SK-N-SH (cell line): ENCODE measurements at regions not wholly inside any gene's neighbourhood (a gene's known extent, or its start where the extent isn't known, plus 50 kb on each side); places are given as distances from the start of the nearest gene placed in this dataset.

Experiments used
- CTCF ChIA-PET: fragments of 300-600, 350-600 bp; formaldehyde crosslinking; extraction: SDS; loops from one replicate; lab custom pipeline; 2021; lab: Yijun Ruan, JAX
- POLR2A ChIA-PET: fragments of 350-600 bp; sonication (Branson Sonifier 250); formaldehyde crosslinking; extraction: SDS; loops from one replicate; lab custom pipeline; 2020; ENCODE audit warnings: antibody characterized with exemption, inconsistent platforms; lab: Yijun Ruan, JAX
- DNase-seq: peaks from one replicate; pipeline ENCODE4 v3.0.0; 2012
- H2AFZ ChIP-seq: fragments of 200-600 bp; sonication (generic); 2 replicates; pipeline ENCODE4 v1.8.1; 2016; ENCODE audit warnings: antibody characterized with exemption, mild to moderate bottlenecking, low read depth
- H3F3A ChIP-seq: fragments of 200-600 bp; sonication (generic); replicated peaks from 2 replicates; pipeline ENCODE3; 2016; ENCODE audit warnings: antibody characterized with exemption, mild to moderate bottlenecking; ENCODE audit not compliant: insufficient read depth
- H3K27ac ChIP-seq, 2 experiments: fragments of 200-500 bp in 1 of 2; fragments of 200-600 bp in 1 of 2; sonication (Bioruptor generic) in 1 of 2; sonication (generic), shearing (Covaris generic) in 1 of 2; 2 replicates each; pipeline versions ENCODE4 v1.5.1 to v1.6.1; 2014 to 2016; ENCODE audit warnings: low read depth in 2 of 2, inconsistent platforms in 1 of 2, low read length in 1 of 2, mild to moderate bottlenecking in 1 of 2, mixed read lengths in 1 of 2
- H3K27me3 ChIP-seq: fragments of 200-600 bp; sonication (generic), shearing (Covaris generic); 2 replicates; pipeline ENCODE4 v1.6.1; 2016; ENCODE audit warnings: mixed run types; ENCODE audit not compliant: insufficient read depth
- H3K36me3 ChIP-seq, 2 experiments: fragments of 200-500 bp in 1 of 2; fragments of 200-600 bp in 1 of 2; sonication (Bioruptor generic) in 1 of 2; sonication (generic) in 1 of 2; replicated peaks in 1 of 2; 2 replicates each; pipeline versions ENCODE3 to v1.5.1; 2014 to 2016; ENCODE audit warnings: low read length in 1 of 2, mild to moderate bottlenecking in 1 of 2; ENCODE audit not compliant: insufficient read depth in 2 of 2, control insufficient read depth in 1 of 2
- H3K4me1 ChIP-seq, 2 experiments: fragments of 200-500 bp in 1 of 2; fragments of 200-600 bp in 1 of 2; sonication (Bioruptor generic) in 1 of 2; sonication (generic), shearing (Covaris generic) in 1 of 2; 2 replicates each; pipeline versions ENCODE4 v1.5.1 to v1.6.1; 2014 to 2016; ENCODE audit warnings: low read depth in 1 of 2, low read length in 1 of 2, mixed run types in 1 of 2; ENCODE audit not compliant: insufficient read depth in 2 of 2, control insufficient read depth in 1 of 2
- H3K4me2 ChIP-seq: fragments of 200-600 bp; sonication (generic), shearing (Covaris generic); 2 replicates; pipeline ENCODE4 v1.6.1; 2017; ENCODE audit warnings: mixed run types
- H3K4me3 ChIP-seq, 2 experiments: fragments of 200-500 bp in 1 of 2; fragments of 200-600 bp in 1 of 2; sonication (Bioruptor generic) in 1 of 2; sonication (generic), shearing (Covaris generic) in 1 of 2; 2 replicates each; pipeline versions ENCODE4 v1.5.1 to v1.8.1; 2014 to 2016; ENCODE audit warnings: low read depth in 2 of 2, inconsistent platforms in 1 of 2, low read length in 1 of 2, mild to moderate bottlenecking in 1 of 2, mixed read lengths in 1 of 2, moderate library complexity in 1 of 2
- H3K79me2 ChIP-seq: fragments of 200-600 bp; sonication (generic); 2 replicates; pipeline ENCODE4 v1.8.1; 2017; ENCODE audit warnings: mild to moderate bottlenecking; ENCODE audit not compliant: insufficient read depth
- H3K9ac ChIP-seq: fragments of 200-600 bp; sonication (generic); 2 replicates; pipeline ENCODE4 v1.6.1; 2017; ENCODE audit warnings: mixed run types
- H3K9me2 ChIP-seq: fragments of 200-600 bp; sonication (generic); 2 replicates; pipeline ENCODE4 v1.6.1; 2017; ENCODE audit warnings: mixed run types
- H3K9me3 ChIP-seq: fragments of 200-600 bp; sonication (generic); 2 replicates; pipeline ENCODE4 v1.6.1; 2017; ENCODE audit warnings: mixed run types, mild to moderate bottlenecking, moderate library complexity
- H4K20me1 ChIP-seq: fragments of 200-600 bp; sonication (generic); 2 replicates; pipeline ENCODE4 v1.6.1; 2017; ENCODE audit warnings: mild to moderate bottlenecking, mixed run types; ENCODE audit not compliant: insufficient read depth
- CHD2 ChIP-seq: fragments of 150-350 bp; IDR thresholded peaks from 2 replicates; pipeline ENCODE4 v1.6.1; 2018; ENCODE audit warnings: low read length; ENCODE audit not compliant: partially characterized antibody
- FOXM1 ChIP-seq: IDR thresholded peaks from 2 replicates; pipeline ENCODE4 v1.4.0; 2012; ENCODE audit warnings: low read depth, mild to moderate bottlenecking
- MEF2A ChIP-seq: IDR thresholded peaks from 2 replicates; pipeline ENCODE4 v1.4.0; 2012; ENCODE audit warnings: low read depth, borderline replicate concordance
- MXI1 ChIP-seq: IDR thresholded peaks from 2 replicates; pipeline ENCODE4 v1.6.1; 2012; ENCODE audit warnings: mild to moderate bottlenecking, low read depth, low read length, improper control_type of control experiment
- NRF1 ChIP-seq: IDR thresholded peaks from 2 replicates; pipeline ENCODE4 v1.6.1; 2012; ENCODE audit warnings: low read depth, mild to moderate bottlenecking, low read length
- PBX3 ChIP-seq: IDR thresholded peaks from 2 replicates; pipeline ENCODE4; 2012
- POLR2AphosphoS5 ChIP-seq: IDR thresholded peaks from 2 replicates; pipeline ENCODE4 v1.6.1; 2012; ENCODE audit warnings: low read depth, low read length
- RCOR1 ChIP-seq: fragments of 150-350 bp; IDR thresholded peaks from 2 replicates; pipeline ENCODE4 v1.6.1; 2017; ENCODE audit warnings: antibody characterized with exemption, low read length
- RFX5 ChIP-seq: IDR thresholded peaks from 2 replicates; pipeline ENCODE4 v1.6.1; 2012; ENCODE audit warnings: mild to moderate bottlenecking, improper control_type of control experiment, low read length
- RXRA ChIP-seq: IDR thresholded peaks from 2 replicates; pipeline ENCODE4 v1.4.0; 2012; ENCODE audit warnings: low read depth, mild to moderate bottlenecking, borderline replicate concordance
- SMC3 ChIP-seq: IDR thresholded peaks from 2 replicates; pipeline ENCODE4 v1.6.1; 2012; ENCODE audit warnings: low read depth, low read length, improper control_type of control experiment
- TAF1 ChIP-seq: IDR thresholded peaks from 2 replicates; pipeline ENCODE4 v1.6.1; 2012; ENCODE audit warnings: low read depth, mild to moderate bottlenecking, low read length, moderate library complexity, borderline replicate concordance
- TCF12 ChIP-seq: IDR thresholded peaks from 2 replicates; pipeline ENCODE4 v1.4.0; 2012
- TEAD4 ChIP-seq: IDR thresholded peaks from 2 replicates; pipeline ENCODE4 v1.4.0; 2012; ENCODE audit warnings: mild to moderate bottlenecking, borderline replicate concordance; ENCODE audit not compliant: insufficient read depth
- TF ChIP-seq, protein P1 (sequence below): IDR thresholded peaks from 2 replicates; pipeline ENCODE4 v1.4.0; 2012; ENCODE audit warnings: low read depth
- TF ChIP-seq, protein P2 (sequence below): fragments of 150-350 bp; IDR thresholded peaks from 2 replicates; pipeline ENCODE4 v1.6.1; 2016; ENCODE audit warnings: mild to moderate bottlenecking, low read depth, low read length
- TF ChIP-seq, protein P3 (sequence below): IDR thresholded peaks from 2 replicates; pipeline ENCODE4 v1.6.1; 2012; ENCODE audit warnings: mild to moderate bottlenecking, low read depth, low read length, moderate library complexity

GRCh38 chr10:109239371-109239770, 683.9 kb downstream of the XPNPEP1 start:
- Histone ChIP-seq H3F3A (no peaks in the 10 kb centered on the region), H3K9ac (no peak overlapping the region), H3K4me3 (no peak overlapping the region), H3K4me1 (no peaks in the 10 kb centered on the region; a peak in 1 of 4 replicates), H3K79me2 (no peaks in the 10 kb centered on the region; the same call in 1 of the 2 replicates), H3K27me3 (no peaks in the 10 kb centered on the region), H3K9me2 (no peaks in the 10 kb centered on the region), H3K27ac (no peak overlapping the region), H2AFZ (no peak overlapping the region), H3K36me3 (no peaks in the 10 kb centered on the region), H4K20me1 (no peaks in the 10 kb centered on the region), H3K4me2 (no peak overlapping the region), H3K9me3 (no peaks in the 10 kb centered on the region)
- ChIA-PET POLR2A (no interaction called here), CTCF (interaction anchor here (1.2 kb wide), 1 partner anchor 14 kb away, joined by 3 read pairs; no protein-coding TSS in a partner anchor)
- DNase-seq, result no peak
- TF ChIP-seq PBX3 (no peak), TCF12 (no peak), FOXM1 (no peak), CHD2 (no peak), NRF1 (no peak), RFX5 (no peak), TEAD4 (no peak), SMC3 (no peak), MXI1 (no peak), MEF2A (no peak), POLR2AphosphoS5 (no peak), TAF1 (no peak), RCOR1 (no peak), RXRA (no peak)
- TF ChIP-seq, protein P1, sequence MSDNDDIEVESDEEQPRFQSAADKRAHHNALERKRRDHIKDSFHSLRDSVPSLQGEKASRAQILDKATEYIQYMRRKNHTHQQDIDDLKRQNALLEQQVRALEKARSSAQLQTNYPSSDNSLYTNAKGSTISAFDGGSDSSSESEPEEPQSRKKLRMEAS, result no peak
- TF ChIP-seq, protein P2, sequence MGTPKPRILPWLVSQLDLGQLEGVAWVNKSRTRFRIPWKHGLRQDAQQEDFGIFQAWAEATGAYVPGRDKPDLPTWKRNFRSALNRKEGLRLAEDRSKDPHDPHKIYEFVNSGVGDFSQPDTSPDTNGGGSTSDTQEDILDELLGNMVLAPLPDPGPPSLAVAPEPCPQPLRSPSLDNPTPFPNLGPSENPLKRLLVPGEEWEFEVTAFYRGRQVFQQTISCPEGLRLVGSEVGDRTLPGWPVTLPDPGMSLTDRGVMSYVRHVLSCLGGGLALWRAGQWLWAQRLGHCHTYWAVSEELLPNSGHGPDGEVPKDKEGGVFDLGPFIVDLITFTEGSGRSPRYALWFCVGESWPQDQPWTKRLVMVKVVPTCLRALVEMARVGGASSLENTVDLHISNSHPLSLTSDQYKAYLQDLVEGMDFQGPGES, result no peak
- TF ChIP-seq, protein P3, sequence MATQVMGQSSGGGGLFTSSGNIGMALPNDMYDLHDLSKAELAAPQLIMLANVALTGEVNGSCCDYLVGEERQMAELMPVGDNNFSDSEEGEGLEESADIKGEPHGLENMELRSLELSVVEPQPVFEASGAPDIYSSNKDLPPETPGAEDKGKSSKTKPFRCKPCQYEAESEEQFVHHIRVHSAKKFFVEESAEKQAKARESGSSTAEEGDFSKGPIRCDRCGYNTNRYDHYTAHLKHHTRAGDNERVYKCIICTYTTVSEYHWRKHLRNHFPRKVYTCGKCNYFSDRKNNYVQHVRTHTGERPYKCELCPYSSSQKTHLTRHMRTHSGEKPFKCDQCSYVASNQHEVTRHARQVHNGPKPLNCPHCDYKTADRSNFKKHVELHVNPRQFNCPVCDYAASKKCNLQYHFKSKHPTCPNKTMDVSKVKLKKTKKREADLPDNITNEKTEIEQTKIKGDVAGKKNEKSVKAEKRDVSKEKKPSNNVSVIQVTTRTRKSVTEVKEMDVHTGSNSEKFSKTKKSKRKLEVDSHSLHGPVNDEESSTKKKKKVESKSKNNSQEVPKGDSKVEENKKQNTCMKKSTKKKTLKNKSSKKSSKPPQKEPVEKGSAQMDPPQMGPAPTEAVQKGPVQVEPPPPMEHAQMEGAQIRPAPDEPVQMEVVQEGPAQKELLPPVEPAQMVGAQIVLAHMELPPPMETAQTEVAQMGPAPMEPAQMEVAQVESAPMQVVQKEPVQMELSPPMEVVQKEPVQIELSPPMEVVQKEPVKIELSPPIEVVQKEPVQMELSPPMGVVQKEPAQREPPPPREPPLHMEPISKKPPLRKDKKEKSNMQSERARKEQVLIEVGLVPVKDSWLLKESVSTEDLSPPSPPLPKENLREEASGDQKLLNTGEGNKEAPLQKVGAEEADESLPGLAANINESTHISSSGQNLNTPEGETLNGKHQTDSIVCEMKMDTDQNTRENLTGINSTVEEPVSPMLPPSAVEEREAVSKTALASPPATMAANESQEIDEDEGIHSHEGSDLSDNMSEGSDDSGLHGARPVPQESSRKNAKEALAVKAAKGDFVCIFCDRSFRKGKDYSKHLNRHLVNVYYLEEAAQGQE, result no peak
